Left renal cortex interstitium (tissue), 4 donors: ENCODE measurements at regions not wholly inside any gene's neighbourhood (a gene's known extent, or its start where the extent isn't known, plus 50 kb on each side); places are given as distances from the start of the nearest gene placed in this dataset.
"Not testable (repeated sequence)": the region's sequence is repeated elsewhere in the genome, so short reads cannot be mapped to it uniquely, and the experiment has no call there.

Experiments used
- DNase-seq, 4 donors: peaks; one replicate each; pipeline ENCODE4 v3.0.0-alpha.2; 2013; ENCODE audit warnings: low read depth in 4 of 4, low spot score in 2 of 4, missing footprints in 1 of 4

DNA sequence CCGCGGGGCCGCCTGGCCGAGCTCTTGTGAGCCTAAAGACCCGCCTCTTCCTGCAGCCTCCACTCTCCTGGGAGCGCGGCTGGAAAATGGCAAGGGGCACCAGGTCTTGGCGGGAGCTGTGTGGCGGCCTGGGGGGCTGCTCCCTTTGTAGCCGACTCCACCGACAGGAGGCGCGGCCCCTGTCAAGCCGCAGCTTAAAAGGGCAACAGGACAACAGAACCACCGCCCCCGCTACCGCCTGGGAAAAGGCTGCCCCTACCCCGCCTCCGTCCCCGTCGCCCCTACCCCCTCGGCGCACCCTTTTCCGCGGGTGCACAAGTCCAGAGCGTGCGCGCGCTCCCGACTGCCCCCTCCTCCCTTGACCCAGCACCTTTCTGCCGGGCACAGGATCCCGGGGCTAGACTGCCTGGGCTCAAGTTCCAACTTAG, 60.3 kb downstream of the GOLGA8K start:
- DNase-seq, result peak in 1 of 4 donors; percentile 3

DNA sequence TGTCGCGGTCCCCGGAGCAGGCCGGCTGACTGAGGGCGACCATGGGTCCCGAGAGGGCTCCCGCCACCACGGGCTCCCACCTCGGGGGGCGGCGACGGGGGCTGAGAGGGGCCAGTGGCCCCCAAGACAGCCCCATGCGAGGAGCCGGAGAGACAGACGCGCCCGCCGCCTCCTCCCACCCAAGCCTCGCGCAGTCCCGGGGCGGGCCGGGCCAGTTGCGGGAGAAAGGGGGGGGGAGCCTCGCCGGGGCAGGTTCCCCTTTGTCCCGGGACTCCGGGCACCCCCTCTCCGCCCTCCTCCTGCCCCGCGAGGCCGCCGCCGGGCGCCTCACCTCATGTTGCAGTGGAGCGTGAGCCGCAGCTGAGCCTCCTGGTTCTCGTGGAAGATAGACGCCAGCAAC, 60.8 kb downstream of the GOLGA8K start:
- DNase-seq, result not testable (repeated sequence)

GRCh38 chr15:32341530-32341929, 61.6 kb downstream of the GOLGA8K start:
- DNase-seq, result not testable (repeated sequence)

- DNase-seq, result not testable (repeated sequence)
Observed at GRCh38 chr15:32336804-32337203, 66.3 kb downstream of the GOLGA8K start.

DNA sequence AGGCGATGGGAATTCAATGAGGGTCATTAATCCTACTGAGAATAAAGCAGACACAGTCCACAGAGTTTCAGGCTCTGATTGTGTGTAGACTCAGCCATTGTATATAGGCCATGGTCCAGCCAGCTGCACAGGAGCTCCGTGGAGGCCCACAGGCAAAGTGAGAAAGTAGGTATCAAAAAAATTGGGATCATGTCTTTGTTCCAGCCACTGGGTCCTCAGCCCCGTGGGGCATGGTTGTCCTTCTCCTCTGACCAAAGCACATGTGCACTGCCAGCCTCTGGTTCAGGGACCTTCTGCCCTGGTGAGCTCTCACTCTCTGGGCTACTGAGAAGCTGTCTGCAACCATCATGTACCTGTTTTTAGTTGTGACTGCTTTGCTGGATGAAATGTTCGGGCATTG, 79.7 kb downstream of the GOLGA8K start:
- not testable (repeated sequence) for DNase-seq

- not testable (repeated sequence) for DNase-seq
Observed at GRCh38 chr15:32319247-32319646, 83.8 kb downstream of the GOLGA8K start.

DNA sequence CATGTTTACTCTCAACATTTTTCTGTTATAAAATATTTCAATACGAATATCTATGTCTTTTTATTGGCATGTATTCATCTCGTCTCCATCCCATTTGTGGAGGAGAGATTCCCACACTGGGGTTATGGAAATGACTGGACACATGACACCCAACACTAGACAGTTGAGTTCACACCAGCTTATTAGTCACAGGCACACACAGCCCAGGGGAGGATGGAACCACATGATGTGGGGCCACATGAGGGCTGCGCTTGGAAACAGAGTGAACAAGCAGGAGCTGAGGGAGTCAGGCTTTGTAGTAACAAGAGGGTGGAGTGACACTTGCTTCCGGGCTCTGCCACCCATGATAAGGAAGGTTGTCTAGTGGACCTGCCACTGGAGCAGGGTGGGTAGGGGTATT, 86.6 kb downstream of the GOLGA8K start:
- DNase-seq, result not testable (repeated sequence)

- not testable (repeated sequence) for DNase-seq
Observed at GRCh38 chr15:32315079-32315939, 87.8 kb downstream of the GOLGA8K start.

DNA sequence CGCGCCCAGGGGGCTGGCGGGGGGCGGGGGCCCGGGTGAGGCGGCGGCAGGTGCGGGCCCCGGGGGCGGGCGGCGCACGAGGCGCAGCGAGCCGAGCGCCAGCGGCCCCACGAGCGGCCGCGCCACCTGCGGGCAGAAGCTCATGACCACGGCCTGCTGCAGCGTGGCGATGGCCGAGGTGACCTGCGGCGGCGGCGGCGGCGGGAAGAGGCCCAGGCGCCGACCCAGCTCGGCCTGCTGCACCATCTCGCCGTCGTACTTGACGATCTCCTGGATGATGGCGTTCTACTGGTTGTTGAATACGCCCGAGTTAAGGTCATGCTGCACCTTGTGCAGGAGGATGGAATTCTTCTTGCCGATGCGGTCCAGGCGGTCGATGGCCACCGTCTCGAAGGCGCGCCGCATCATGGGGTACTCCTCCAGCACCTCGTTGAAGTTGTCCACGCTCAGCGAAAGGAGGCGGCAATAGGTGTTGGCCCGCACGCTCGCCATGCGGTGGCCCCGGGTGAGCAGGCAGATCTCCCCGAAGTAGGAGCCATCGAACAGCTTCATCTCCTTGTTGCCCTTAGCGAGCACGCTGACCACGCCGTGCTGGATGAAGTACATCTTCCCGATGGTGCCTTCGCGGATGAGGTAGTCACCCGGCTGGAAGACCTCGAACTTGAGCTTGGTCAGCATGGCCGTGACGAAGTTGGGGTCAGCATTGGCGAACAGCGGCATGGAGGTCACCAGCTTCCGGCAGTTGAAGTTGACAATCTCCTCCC, 89.5 kb downstream of the GOLGA8K start:
- DNase-seq, result not testable (repeated sequence)

DNA sequence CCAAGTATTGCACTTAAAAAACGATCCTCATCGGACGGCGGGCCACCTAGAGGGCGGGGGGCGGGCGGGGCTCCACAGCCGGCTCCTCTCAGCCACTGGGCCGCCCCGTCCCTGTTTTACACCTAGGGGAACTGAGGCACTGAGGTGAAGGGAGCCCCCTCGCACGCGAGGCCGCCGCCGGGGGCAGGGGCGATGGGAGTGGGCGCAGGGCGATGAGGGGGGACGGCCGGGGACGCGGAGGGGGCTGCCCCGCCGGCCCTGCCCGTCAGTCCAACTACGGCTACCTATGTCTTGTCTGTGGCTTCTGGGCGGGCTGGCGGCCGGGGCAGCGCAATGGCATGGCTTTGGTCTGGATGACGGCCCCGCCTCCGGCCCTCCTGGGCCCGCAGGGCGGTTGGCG, 90.4 kb downstream of the GOLGA8K start:
- not testable (repeated sequence) for DNase-seq

GRCh38 chr15:32307592-32307991, 95.5 kb downstream of the GOLGA8K start:
- not testable (repeated sequence) for DNase-seq

DNA sequence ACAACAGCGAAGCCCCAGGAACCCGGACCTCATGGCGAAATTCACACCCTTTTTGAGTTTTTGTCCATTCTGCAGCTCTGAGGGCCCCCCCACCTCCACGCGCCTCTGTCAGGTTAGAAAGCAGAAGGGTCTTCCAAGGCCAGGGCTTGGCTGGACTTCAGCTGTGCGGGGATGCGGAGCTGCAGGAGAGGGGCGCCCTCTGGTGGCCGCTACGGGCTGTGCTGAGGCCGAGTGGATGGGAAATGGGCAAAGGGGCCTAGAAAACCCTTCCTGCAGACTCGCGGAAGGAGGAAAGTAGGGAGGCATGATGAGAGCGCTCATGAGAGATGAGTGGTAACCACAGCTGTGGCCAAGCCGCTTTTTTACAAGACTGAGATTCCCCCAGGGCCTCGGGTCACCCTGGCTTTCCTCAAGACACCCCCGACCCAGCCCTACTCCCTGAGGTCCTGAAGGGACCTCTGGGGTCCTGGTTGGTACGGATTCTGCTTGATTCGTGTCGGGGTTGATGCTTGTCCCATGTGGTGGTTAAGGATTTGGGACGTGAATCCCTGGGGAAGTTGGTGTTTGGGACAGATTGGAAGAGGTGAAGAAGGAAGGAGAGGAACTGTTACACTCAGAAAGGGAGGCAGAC, 126.8 kb downstream of the GOLGA8K start:
- DNase-seq, result not testable (repeated sequence)

DNA sequence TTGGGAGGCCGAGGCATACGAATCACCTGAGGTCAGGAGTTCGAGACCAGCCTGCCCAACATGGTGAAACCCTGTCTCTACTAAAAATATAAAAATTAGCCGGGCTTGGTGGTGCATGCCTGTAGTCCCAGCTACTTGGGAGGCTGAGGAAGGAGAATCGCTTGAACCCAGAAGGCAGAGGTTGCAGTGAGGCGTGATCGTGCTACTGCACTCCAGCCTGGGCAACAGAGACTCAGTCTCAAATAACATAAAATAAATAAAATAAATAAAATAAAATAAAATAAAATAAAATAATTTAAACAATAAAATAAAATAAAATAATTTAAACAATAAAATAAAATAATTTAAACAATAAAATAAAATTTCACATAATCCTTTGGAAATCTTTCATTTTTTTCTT, 149.1 kb downstream of the GOLGA8K start:
- not testable (repeated sequence) for DNase-seq

GRCh38 chr15:32249207-32249606, 153.9 kb downstream of the GOLGA8K start:
- not testable (repeated sequence) for DNase-seq

- not testable (repeated sequence) for DNase-seq
Observed at GRCh38 chr15:32243727-32244126, 159.4 kb downstream of the GOLGA8K start.

DNA sequence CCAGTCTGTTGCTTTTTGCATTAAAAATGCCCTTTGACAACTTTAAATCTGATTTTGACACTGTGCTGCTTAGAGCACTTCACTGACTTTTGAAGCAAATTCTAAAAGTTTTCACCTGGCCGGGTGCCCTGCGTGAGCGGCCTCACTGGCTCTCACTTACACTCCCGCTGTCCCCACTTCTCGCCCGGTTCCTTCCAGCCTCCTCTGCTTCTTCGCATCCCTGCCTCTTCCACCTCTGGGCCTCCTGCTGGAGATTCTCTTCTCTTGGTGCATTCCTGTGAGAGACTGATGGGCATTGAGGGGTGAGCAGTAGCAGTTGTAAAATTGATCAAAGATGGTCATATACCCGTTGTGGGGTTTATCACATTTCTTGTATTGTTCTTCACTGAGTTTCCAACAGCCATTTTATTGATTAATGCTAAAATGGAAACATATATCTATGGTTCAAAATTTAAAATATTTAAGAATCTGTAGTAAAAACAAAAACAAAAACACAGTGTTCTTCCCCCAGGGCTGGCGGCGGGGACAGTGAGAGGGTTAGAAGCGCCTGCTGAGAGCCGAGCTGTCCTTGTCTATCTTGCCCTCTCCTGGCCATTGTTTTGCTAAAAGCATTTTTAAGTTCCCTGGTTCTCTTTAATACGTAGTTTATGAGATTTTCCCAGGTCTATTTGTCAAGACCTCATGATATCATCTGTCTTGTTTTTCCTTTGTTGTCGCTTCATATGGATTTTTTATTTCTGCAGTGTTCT, 160.1 kb downstream of the GOLGA8K start:
- not testable (repeated sequence) for DNase-seq

GRCh38 chr15:32227410-32228114, 175.5 kb downstream of the GOLGA8K start:
- not testable (repeated sequence) for DNase-seq

- DNase-seq, result no peak
Observed at GRCh38 chr15:32222716-32223115, 180.4 kb downstream of the GOLGA8K start.
